GM21825 (cell line): ENCODE measurements at regions not wholly inside any gene's neighbourhood (a gene's known extent, or its start where the extent isn't known, plus 50 kb on each side); places are given as distances from the start of the nearest gene placed in this dataset.

Source experiments
- ATAC-seq: cut with Tn5 transposase; IDR thresholded peaks from one replicate; pipeline ENCODE4 v1.9.1; 2021; ENCODE audit warnings: mild to moderate bottlenecking, moderate library complexity; ENCODE audit not compliant: unreplicated experiment

DNA sequence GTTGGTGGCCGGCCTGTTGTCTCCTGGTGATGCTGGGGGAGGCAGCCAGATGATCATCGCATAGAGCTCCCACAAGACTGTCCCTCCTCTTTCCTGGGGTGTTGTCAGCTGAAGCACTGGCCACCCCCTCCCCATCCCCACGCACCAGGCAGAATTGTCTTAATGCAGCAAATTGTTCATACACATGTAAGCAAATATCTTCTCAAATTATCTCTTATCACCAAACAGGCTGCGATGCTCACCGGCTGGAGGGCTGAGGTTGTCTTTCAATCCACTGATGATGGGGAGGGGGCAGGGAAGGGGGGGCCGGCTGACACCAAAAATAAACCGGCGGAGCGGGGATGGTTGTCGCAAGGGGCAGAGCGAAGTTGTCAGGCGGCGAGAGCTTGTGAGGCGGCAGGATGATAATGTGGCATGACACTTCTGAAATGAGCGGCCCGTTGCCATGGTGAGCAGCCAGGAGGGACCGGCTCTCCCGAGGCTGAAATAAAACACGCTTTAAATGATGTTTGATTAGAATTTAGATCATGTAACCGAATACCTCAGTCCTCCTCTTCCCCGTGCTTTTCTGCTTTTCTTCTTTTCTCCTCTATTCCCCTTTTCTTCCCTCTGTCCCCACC lies 59.8 kb downstream of the MRM1 start:
- ATAC-seq: no peak

DNA sequence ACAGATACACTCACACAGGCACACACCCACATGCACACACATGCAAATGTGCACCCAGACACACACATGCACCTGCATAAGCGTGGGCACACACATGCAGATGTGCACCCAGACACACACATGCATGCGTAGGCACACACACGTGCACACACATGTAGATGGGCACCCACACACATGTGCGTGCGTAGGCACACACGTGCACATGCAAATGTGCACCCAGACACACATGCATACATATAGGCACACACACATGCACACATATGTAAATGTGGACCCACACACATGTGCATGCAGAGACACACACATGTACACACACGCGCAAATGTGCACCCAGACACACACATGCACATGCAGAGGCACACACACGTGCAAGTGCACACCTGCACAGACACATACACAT lies 60.3 kb downstream of the MRM1 start:
- no peak for ATAC-seq

GRCh38 chr17:36665417-36665816 lies 64.0 kb downstream of the MRM1 start:
- ATAC-seq: no peak

DNA sequence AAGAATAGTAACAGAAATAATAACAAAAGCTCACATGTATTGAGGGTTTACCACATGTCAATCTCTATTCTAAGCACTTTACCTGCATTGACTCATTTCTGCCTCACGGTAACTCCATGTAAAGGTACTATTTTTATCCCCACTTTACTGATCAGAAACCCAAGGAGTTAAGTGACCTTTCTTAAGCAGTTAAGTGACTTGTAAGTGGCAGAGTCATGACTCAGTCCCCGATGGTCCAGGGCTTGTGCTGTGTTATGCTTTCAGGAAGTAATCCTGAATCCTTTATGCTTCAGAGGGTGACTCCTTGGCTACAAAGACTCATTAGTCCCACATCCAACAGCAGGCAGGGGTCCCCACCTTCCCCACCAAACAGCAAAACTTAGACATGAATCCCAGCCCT lies 66.5 kb downstream of the MRM1 start:
- ATAC-seq: no peak

DNA sequence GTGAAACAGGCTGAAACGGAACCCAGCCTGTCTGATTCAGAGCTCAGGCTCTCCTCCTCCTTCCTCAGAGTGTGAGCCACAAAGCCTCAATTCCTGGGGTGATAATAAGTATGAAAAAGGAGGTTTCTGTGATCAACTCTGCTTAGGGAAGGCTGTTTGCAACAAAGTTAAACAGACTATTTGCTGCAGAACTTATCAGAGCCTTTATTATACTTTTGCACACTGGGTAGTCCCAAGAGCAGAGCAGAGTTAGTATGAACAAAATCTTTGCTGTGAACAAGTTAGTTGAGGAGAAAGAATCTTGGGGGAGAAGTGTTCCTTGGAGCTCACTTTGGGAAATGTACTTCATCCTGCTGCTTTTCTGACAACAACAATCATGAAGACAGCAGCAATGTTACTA lies 67.4 kb downstream of the MRM1 start:
- ATAC-seq: no peak

- no peak for ATAC-seq
Measured at GRCh38 chr17:36671144-36671543, 69.8 kb downstream of the MRM1 start.

DNA sequence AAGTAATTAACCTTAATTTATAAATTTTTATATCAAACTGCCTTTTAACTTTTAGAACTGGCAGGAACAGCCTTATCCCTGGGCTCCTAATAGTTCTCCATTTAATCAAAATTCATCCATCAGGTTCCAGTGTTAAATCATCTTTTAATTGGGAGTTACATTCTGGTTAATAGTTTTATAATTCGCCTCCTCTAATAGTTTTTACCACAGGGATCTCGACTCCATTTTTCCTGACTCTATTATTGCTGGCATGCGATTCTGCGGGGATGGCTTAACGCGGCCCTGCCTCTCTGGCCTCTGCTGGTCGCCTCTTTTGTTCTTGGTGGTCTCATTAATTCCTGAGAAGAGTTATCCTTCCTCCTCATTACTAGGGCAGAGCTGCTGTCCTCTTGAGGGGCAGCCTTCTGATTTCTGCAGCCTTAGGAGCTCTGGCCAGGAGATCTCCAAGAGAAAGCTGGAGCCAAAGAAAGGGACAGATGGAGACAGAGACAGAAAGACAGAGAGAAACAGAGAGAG lies 71.1 kb downstream of the MRM1 start:
- no peak for ATAC-seq

DNA sequence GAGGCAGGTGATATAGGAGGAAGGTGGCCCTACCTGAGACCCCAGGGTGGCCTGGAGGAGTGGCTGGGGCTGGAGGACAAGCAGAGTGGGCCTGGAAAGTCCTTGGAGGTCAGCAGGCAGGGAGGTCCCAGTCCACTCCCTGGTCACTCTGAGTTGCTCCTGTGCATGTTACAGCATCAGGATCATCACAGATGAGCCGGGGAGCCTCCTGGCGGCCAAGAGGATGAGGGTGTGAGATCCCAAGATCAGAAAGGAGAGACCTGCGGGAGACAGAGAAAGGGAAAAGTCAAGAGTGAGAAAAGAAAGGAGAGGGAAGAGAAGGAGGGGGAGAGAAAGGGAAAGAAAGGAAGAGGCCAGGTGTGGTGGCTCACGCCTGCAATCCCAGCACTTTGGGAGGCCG lies 71.7 kb downstream of the MRM1 start:
- ATAC-seq: no peak

DNA sequence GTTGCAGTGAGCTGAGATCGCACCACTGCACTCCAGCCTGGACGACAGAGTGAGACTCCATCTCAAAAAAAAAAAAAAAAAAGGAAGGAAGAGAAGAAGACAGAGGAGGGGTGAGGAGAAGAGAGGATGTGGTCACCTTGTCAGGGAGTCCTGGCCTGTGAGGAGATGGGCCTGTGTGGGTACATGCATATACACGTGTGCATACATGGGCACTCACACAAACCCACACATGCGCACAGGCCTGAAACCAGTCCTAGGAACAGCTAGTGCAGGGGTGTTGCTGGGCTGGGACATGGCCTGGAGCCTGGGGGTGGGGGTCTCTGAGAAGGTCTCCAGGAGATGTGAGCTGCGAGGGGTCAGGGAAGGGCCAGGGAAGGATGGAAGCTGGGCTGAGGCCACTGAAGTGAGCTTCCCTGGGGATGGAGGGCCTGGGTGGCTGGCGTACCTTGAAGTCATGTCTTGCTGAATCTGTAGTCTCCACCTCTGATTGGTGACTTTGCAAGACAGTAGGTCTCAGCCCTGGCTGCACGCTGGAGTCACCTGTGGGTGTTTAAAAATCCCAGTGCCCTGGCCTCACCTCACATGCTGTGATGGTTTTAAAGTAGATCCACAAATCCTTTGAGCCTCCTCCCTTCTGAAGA lies 72.4 kb downstream of the MRM1 start:
- ATAC-seq: no peak

GRCh38 chr17:36674278-36674650 lies 72.9 kb downstream of the MRM1 start:
- no peak for ATAC-seq

- ATAC-seq: no peak
Measured at GRCh38 chr17:36675250-36675649, 73.9 kb downstream of the MRM1 start.

DNA sequence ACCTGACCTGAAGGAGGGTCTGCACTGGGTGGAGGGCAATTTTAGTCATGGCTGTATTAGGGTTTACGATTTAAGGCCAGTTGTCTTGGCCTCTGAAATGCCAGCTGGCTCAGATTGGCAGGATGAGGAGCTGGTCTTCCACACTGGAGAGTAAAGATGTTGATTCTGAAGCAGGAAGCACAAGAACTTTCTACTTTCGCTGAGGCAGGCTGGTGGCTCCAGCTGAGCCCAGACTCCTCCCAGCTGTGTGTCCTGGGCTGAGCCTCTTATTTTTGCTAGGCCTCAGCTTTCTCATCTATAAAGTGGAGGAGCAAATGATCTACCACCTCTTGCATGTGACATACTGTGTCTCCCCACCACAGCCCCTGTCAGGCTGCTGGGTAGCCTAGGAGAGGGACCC lies 74.4 kb downstream of the MRM1 start:
- no peak for ATAC-seq

- no peak for ATAC-seq
Measured at GRCh38 chr17:36679815-36680467, 78.6 kb downstream of the MRM1 start.

- no peak for ATAC-seq
Measured at GRCh38 chr17:36680701-36681202, 79.4 kb downstream of the MRM1 start.

GRCh38 chr17:36682773-36683172 lies 81.4 kb downstream of the MRM1 start:
- no peak for ATAC-seq

GRCh38 chr17:36683387-36683786 lies 82.0 kb downstream of the MRM1 start:
- ATAC-seq: no peak

DNA sequence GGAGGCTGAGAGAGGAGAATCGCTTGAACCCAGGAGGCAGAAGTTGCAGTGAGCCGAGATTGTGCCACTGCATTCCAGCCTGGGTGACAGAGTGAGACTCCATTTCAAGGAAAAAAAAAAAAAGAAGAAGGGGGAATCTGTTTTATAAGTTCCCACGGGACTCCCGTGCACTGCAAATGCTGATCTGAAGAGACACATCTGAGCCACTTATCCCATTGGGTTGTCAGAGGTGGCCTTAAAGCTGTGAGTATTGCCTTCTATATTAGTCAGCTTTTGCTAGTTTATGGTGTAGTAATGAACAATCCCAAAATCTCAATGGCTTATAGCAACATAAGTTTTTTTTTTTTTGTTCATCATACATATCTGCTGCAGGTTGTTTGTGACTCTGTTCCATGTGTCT lies 82.8 kb downstream of the MRM1 start:
- ATAC-seq: no peak

- no peak for ATAC-seq
Measured at GRCh38 chr17:36686123-36686669, 84.8 kb downstream of the MRM1 start.

- no peak for ATAC-seq
Measured at GRCh38 chr17:36687736-36688135, 86.4 kb downstream of the MRM1 start.

- no peak for ATAC-seq
Measured at GRCh38 chr17:36689089-36689667, 87.8 kb downstream of the MRM1 start.

- ATAC-seq: no peak
Measured at GRCh38 chr17:36690190-36690589, 88.8 kb downstream of the MRM1 start.
